BE2C (cell line): ENCODE measurements at regions not wholly inside any gene's neighbourhood (a gene's known extent, or its start where the extent isn't known, plus 50 kb on each side); places are given as distances from the start of the nearest gene placed in this dataset.

Experiments
- DNase-seq: peaks from one replicate; pipeline ENCODE4 v3.0.0-alpha.2; 2020
- H3K27me3 ChIP-seq: fragments of 250-450 bp; sonication (Bioruptor Pico); 2 replicates; pipeline ENCODE4 v1.5.1; 2020; ENCODE audit warnings: mild to moderate bottlenecking
- H3K36me3 ChIP-seq: fragments of 250-450 bp; sonication (Bioruptor Pico); 2 replicates; pipeline ENCODE4 v1.5.1; 2020; ENCODE audit warnings: mild to moderate bottlenecking
- H3K4me1 ChIP-seq: fragments of 250-450 bp; sonication (Bioruptor Pico); 2 replicates; pipeline ENCODE4 v1.5.1; 2020
- H3K4me3 ChIP-seq: 2 replicates; pipeline ENCODE4 v1.5.1; 2011; ENCODE audit warnings: low read depth, low read length
- H3K9me3 ChIP-seq: fragments of 250-450 bp; sonication (Bioruptor Pico); 2 replicates; pipeline ENCODE4 v1.5.1; 2020
- TF ChIP-seq, protein P1 (sequence below): IDR thresholded peaks from 2 replicates; pipeline ENCODE4 v1.5.1; 2012; ENCODE audit warnings: mild to moderate bottlenecking, low read depth, low read length

DNA sequence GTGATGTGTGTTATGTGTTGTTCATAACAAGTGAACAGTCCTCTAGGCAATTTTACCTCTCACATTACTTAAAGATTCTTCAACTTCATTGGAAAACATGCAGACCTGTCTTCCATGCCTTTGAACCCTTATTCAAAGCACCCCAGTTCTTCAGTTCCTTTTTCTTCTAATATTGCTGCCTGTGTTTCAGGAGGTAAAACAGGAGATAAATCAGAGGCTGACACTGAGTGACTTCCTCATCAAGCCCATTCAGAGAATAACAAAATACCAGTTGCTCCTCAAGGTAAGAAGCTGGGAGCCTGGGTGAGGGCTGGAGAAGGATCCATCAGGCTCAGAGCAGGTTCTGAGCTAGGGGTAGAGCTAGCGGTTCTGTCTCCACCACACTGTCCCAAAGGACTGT is 71.1 kb upstream of the UMPS start:
- H3K4me1 ChIP-seq = no peaks in the 10 kb centered on the region
- H3K36me3 ChIP-seq = peaks cover 8% of the 10 kb centered on the region
- no peak for DNase-seq
- TF ChIP-seq, protein P1, sequence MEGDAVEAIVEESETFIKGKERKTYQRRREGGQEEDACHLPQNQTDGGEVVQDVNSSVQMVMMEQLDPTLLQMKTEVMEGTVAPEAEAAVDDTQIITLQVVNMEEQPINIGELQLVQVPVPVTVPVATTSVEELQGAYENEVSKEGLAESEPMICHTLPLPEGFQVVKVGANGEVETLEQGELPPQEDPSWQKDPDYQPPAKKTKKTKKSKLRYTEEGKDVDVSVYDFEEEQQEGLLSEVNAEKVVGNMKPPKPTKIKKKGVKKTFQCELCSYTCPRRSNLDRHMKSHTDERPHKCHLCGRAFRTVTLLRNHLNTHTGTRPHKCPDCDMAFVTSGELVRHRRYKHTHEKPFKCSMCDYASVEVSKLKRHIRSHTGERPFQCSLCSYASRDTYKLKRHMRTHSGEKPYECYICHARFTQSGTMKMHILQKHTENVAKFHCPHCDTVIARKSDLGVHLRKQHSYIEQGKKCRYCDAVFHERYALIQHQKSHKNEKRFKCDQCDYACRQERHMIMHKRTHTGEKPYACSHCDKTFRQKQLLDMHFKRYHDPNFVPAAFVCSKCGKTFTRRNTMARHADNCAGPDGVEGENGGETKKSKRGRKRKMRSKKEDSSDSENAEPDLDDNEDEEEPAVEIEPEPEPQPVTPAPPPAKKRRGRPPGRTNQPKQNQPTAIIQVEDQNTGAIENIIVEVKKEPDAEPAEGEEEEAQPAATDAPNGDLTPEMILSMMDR = no peak
- no peaks in the 10 kb centered on the region for H3K27me3 ChIP-seq
- no peak overlapping the region for H3K4me3 ChIP-seq
- H3K9me3 ChIP-seq = no peaks in the 10 kb centered on the region

DNA sequence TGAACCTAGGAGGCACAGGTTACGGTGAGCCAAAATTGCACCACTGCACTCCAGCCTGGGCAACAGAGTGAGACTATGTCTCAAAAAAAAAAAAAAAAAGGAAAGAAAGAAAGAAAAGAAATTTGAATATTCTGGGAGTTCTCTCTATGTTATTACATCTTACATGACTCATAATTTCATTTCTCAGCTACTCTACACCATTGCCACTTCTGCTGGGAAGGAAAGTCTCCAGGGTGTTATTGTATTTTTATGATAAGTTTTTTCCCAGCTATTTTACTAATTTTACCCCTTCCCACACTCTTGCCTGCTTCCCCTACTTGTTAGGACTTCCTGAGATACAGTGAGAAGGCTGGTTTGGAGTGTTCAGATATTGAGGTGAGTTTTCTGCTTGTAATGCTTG is 69.7 kb upstream of the UMPS start:
- Histone ChIP-seq H3K4me3 (no peak overlapping the region), H3K9me3 (no peaks in the 10 kb centered on the region), H3K4me1 (no peaks in the 10 kb centered on the region), H3K27me3 (no peaks in the 10 kb centered on the region), H3K36me3 (peaks cover 8% of the 10 kb centered on the region)
- DNase-seq = no peak
- TF ChIP-seq, protein P1 = no peak

DNA sequence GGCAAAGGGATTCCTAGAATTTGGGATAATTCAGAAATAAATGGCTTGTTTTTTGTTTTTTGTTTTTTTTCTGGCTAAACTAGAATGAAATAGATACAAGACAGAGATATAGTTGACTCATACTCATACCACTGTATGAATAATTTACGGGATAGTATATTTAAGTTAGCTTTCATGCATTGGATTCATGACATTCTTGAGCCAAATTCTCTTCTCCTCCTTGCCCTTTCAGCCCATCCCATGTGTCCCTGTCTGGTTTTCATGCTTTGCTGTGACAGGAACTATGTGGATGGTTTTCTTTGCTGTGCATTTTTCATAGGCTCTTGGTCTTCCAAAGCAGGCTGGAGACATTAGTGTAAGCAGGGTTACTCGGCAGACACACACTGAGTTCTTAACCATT is 66.6 kb upstream of the UMPS start:
- no peaks in the 10 kb centered on the region for H3K4me1 ChIP-seq
- DNase-seq = no peak
- TF ChIP-seq, protein P1 = no peak
- peaks cover 11% of the 10 kb centered on the region for H3K36me3 ChIP-seq
- no peak overlapping the region for H3K4me3 ChIP-seq
- no peaks in the 10 kb centered on the region for H3K27me3 ChIP-seq
- no peaks in the 10 kb centered on the region for H3K9me3 ChIP-seq

DNA sequence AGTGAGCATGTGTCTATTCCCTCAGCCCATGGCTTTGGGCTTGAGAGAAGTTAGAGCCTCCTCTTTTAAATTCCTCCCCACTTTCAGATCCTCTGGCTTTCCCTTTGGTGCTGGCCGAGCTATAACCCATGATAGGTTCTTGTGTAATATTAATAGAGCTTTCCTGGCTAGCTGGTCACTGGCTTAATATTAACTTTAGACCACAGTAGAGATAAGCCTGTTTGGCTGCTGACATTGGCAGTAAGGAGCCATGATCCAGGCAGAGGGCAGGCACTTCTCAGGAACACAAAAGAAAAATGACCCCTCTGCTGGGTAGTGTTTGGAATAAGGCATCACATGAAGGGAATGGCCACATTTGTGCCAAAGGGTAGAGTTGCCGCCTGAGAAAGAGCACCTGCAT is 65.4 kb upstream of the UMPS start:
- H3K4me3 ChIP-seq = no peak overlapping the region
- no peaks in the 10 kb centered on the region for H3K9me3 ChIP-seq
- H3K4me1 ChIP-seq = no peaks in the 10 kb centered on the region
- peaks cover 16% of the 10 kb centered on the region for H3K36me3 ChIP-seq
- no peak for DNase-seq
- no peaks in the 10 kb centered on the region for H3K27me3 ChIP-seq
- TF ChIP-seq, protein P1 = no peak

DNA sequence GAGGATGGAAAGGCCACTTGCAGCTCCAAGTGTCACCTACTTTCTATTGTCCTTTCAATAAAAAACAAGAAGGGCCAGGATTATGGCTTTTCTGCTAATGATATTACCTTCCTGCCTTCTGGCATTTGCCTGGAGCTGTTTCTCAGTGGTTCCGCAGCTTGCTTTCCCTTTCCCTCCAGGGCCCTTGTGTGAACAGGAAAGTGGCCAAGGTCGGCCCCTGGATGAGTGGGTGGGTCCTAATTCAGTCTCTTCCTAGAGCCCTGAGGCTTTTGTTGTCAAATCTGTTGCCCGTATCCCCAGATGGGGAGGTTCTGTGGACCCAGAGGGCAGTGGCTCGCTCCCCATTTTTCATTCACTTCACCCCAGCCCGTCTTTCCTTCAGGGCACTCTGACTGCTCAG is 64.2 kb upstream of the UMPS start:
- Histone ChIP-seq H3K9me3 (no peaks in the 10 kb centered on the region), H3K36me3 (peaks cover 13% of the 10 kb centered on the region), H3K27me3 (no peaks in the 10 kb centered on the region), H3K4me1 (no peaks in the 10 kb centered on the region), H3K4me3 (no peak overlapping the region)
- TF ChIP-seq, protein P1 = no peak
- DNase-seq = no peak

DNA sequence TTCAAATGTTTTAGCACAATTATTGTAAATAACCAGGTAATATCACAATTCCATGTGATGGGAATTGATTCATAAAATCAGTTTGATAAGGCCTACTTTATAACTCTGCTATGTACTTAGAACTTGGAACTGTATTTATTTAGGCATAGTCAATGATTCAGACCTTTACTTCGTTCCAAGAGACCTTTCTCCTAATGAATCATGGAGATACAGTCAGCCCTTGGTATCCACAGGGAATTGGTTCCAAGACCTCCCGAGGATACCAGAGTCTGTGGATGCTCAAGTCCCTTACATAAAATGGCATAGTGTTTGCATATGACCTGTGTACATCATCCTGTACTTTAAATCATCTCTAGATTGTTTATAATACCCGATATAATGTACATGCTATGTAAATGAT is 60.8 kb upstream of the UMPS start:
- no peak for DNase-seq
- Histone ChIP-seq H3K4me1 (no peaks in the 10 kb centered on the region), H3K36me3 (peaks cover 26% of the 10 kb centered on the region), H3K27me3 (no peaks in the 10 kb centered on the region), H3K4me3 (no peak overlapping the region), H3K9me3 (no peaks in the 10 kb centered on the region)
- TF ChIP-seq, protein P1 = no peak
